AG10803 (cell line): ENCODE measurements at regions not wholly inside any gene's neighbourhood (a gene's known extent, or its start where the extent isn't known, plus 50 kb on each side); places are given as distances from the start of the nearest gene placed in this dataset.

Source experiments
- DNase-seq: peaks from one replicate; pipeline ENCODE4 v3.0.0; 2010; ENCODE audit warnings: low read depth
- H3K4me3 ChIP-seq: 2 replicates; pipeline ENCODE4 v1.5.1; 2011; ENCODE audit warnings: mild to moderate bottlenecking, low read length, control low read depth
- TF ChIP-seq, protein P1 (sequence below): conservative IDR thresholded peaks from 2 replicates; pipeline ENCODE4 v1.5.1; 2011; ENCODE audit warnings: mild to moderate bottlenecking, low read length, control low read depth, inconsistent platforms

DNA sequence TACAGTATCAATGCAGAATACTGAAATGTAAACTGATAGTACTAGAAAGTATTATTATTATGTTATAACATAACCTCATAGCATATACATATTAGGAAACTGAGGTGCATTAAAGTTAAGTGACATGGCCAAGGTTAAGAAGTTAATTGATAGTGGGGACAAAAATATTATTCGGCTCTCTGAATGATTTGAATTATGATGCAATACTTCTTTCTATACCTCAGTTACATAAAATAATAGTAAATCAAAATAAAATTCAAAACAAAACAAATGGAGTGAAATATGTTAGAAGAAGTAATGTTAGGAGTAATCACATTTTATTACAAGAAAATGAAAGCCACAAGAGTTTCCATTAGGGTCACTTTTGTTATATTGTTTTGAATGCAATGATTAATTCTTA, 455.2 kb downstream of the PLA2G4A start:
- TF ChIP-seq, protein P1, sequence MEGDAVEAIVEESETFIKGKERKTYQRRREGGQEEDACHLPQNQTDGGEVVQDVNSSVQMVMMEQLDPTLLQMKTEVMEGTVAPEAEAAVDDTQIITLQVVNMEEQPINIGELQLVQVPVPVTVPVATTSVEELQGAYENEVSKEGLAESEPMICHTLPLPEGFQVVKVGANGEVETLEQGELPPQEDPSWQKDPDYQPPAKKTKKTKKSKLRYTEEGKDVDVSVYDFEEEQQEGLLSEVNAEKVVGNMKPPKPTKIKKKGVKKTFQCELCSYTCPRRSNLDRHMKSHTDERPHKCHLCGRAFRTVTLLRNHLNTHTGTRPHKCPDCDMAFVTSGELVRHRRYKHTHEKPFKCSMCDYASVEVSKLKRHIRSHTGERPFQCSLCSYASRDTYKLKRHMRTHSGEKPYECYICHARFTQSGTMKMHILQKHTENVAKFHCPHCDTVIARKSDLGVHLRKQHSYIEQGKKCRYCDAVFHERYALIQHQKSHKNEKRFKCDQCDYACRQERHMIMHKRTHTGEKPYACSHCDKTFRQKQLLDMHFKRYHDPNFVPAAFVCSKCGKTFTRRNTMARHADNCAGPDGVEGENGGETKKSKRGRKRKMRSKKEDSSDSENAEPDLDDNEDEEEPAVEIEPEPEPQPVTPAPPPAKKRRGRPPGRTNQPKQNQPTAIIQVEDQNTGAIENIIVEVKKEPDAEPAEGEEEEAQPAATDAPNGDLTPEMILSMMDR: no peak
- no peak overlapping the region for H3K4me3 ChIP-seq
- no peak for DNase-seq

- H3K4me3 ChIP-seq: no peak overlapping the region
- DNase-seq: no peak
- TF ChIP-seq, protein P1: no peak
These were observed 465.9 kb downstream of the PLA2G4A start for GRCh38 chr1:187294421-187295201.

GRCh38 chr1:187300081-187300480, 471.3 kb downstream of the PLA2G4A start:
- H3K4me3 ChIP-seq: no peak overlapping the region
- TF ChIP-seq, protein P1: no peak
- DNase-seq: no peak

- DNase-seq: no peak
- no peak overlapping the region for H3K4me3 ChIP-seq
- TF ChIP-seq, protein P1: no peak
These were observed 478.1 kb downstream of the PLA2G4A start for GRCh38 chr1:187306710-187307415.

DNA sequence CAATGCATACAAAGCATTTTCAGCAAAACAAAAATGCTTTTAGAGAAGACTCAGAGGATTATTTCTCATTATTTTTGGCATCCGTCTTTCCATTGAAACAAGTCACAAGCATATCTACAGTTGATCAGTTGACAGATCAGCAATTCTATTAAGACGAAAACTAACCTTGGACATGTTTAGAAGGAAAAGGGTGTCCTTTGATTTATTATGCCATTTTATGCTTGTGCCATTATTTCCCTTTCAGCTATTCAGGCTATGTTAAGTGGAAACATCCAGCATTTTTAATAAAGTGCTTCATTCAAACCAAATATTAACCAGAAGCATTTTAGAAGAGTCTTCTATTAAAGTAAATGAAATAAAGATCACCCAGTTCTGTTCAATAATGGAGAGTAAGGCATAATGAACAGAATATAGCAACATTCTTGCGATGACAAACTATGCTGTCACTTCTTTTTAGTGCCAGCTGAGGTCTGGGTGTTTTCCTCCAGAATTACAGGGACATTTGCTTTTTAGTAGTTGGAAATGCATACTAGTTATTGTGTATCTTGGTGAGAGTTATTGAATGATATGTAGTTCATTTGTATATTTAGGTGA, 481.4 kb downstream of the PLA2G4A start:
- H3K4me3 ChIP-seq: no peak overlapping the region
- TF ChIP-seq, protein P1: no peak
- DNase-seq: no peak

DNA sequence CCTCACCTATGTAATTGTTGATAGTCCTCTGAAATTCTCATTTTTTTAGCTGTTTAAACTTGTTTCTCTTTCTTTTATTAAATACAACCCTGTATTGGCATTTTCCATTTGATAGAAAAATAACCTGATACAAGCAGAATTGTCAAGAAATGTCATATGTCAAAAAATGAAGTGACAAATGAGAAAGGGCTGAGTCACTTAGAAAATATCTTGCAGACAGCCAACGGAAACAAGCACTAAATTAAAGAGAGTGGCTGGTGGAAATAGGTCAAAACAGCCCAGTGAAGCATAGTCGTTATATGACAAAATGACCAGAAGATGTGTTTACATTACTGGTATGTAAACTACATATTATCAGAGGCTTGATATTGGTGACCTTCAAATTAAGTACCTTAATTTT, 484.4 kb downstream of the PLA2G4A start:
- H3K4me3 ChIP-seq: no peak overlapping the region
- TF ChIP-seq, protein P1: no peak
- DNase-seq: no peak
